Liver (tissue), 3 donors: ENCODE measurements at regions not wholly inside any gene's neighbourhood (a gene's known extent, or its start where the extent isn't known, plus 50 kb on each side); places are given as distances from the start of the nearest gene placed in this dataset.

Experiments
- CTCF ChIP-seq: fragments of 150-350 bp; IDR thresholded peaks from 2 replicates; pipeline ENCODE4 v1.5.1; 2017; ENCODE audit warnings: improper control_type of control experiment, low read depth, low read length; ENCODE audit not compliant: missing input control
- EGR1 ChIP-seq, 2 donors: IDR thresholded peaks; 2 replicates each; pipeline ENCODE4 v1.6.1; 2016 to 2018; ENCODE audit warnings: antibody characterized with exemption in 2 of 2, low read depth in 2 of 2
- HNF4A ChIP-seq, 2 donors: conservative IDR thresholded peaks; 2 replicates each; pipeline ENCODE4 v1.6.1; 2016; ENCODE audit warnings: antibody characterized with exemption in 2 of 2, mild to moderate bottlenecking in 2 of 2
- JUND ChIP-seq, 2 donors: IDR thresholded peaks; 2 replicates each; pipeline ENCODE4 v1.6.1; 2016; ENCODE audit warnings: antibody characterized with exemption in 2 of 2
- NR2F2 ChIP-seq: IDR thresholded peaks from 2 replicates; pipeline ENCODE4 v1.6.1; 2016; ENCODE audit warnings: antibody characterized with exemption
- RAD21 ChIP-seq, 2 donors: IDR thresholded peaks; 2 replicates each; pipeline ENCODE4 v1.6.1; 2016; ENCODE audit warnings: antibody characterized with exemption in 2 of 2, mild to moderate bottlenecking in 2 of 2
- SP1 ChIP-seq: IDR thresholded peaks from 2 replicates; pipeline ENCODE4 v1.6.1; 2018; ENCODE audit warnings: antibody characterized with exemption, mild to moderate bottlenecking
- TAF1 ChIP-seq: conservative IDR thresholded peaks from 2 replicates; pipeline ENCODE4 v1.6.1; 2016; ENCODE audit warnings: antibody characterized with exemption, mild to moderate bottlenecking
- YY1 ChIP-seq: IDR thresholded peaks from 2 replicates; pipeline ENCODE4 v1.6.1; 2016; ENCODE audit warnings: antibody characterized with exemption, mild to moderate bottlenecking
- TF ChIP-seq, protein P1 (sequence below): IDR thresholded peaks from 2 replicates; pipeline ENCODE4 v1.6.1; 2016; ENCODE audit warnings: antibody characterized with exemption
- TF ChIP-seq, protein P2 (sequence below): IDR thresholded peaks from 2 replicates; pipeline ENCODE4 v1.6.1; 2016; ENCODE audit warnings: antibody characterized with exemption, mild to moderate bottlenecking
- TF ChIP-seq, protein P3 (sequence below): IDR thresholded peaks from 2 replicates; pipeline ENCODE4 v1.6.1; 2016; ENCODE audit warnings: antibody characterized with exemption
- donor health status: healthy.
- donor health status: healthy.

- TF ChIP-seq EGR1 (IDR thresholded peaks at IDR 0.05; ENCODE audit: low read depth in 2 of 2) (no peak), CTCF (no peak), TAF1 (no peak), RAD21 (IDR thresholded peaks at IDR 0.05) (no peak), YY1 (no peak), JUND (IDR thresholded peaks at IDR 0.05) (no peak), SP1 (no peak), HNF4A (conservative IDR thresholded peaks at IDR 0.05) (no peak), NR2F2 (no peak)
- TF ChIP-seq, protein P1, sequence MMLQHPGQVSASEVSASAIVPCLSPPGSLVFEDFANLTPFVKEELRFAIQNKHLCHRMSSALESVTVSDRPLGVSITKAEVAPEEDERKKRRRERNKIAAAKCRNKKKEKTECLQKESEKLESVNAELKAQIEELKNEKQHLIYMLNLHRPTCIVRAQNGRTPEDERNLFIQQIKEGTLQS: no peak
- TF ChIP-seq, protein P2, sequence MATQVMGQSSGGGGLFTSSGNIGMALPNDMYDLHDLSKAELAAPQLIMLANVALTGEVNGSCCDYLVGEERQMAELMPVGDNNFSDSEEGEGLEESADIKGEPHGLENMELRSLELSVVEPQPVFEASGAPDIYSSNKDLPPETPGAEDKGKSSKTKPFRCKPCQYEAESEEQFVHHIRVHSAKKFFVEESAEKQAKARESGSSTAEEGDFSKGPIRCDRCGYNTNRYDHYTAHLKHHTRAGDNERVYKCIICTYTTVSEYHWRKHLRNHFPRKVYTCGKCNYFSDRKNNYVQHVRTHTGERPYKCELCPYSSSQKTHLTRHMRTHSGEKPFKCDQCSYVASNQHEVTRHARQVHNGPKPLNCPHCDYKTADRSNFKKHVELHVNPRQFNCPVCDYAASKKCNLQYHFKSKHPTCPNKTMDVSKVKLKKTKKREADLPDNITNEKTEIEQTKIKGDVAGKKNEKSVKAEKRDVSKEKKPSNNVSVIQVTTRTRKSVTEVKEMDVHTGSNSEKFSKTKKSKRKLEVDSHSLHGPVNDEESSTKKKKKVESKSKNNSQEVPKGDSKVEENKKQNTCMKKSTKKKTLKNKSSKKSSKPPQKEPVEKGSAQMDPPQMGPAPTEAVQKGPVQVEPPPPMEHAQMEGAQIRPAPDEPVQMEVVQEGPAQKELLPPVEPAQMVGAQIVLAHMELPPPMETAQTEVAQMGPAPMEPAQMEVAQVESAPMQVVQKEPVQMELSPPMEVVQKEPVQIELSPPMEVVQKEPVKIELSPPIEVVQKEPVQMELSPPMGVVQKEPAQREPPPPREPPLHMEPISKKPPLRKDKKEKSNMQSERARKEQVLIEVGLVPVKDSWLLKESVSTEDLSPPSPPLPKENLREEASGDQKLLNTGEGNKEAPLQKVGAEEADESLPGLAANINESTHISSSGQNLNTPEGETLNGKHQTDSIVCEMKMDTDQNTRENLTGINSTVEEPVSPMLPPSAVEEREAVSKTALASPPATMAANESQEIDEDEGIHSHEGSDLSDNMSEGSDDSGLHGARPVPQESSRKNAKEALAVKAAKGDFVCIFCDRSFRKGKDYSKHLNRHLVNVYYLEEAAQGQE: no peak
- TF ChIP-seq, protein P3, sequence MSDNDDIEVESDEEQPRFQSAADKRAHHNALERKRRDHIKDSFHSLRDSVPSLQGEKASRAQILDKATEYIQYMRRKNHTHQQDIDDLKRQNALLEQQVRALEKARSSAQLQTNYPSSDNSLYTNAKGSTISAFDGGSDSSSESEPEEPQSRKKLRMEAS: no peak
Measured at GRCh38 chr4:100681289-100681688, 163.5 kb upstream of the EMCN start.
